ENCODE measurements at regions not wholly inside any gene's neighbourhood (a gene's known extent, or its start where the extent isn't known, plus 50 kb on each side); places are given as distances from the start of the nearest gene placed in this dataset.

DNA sequence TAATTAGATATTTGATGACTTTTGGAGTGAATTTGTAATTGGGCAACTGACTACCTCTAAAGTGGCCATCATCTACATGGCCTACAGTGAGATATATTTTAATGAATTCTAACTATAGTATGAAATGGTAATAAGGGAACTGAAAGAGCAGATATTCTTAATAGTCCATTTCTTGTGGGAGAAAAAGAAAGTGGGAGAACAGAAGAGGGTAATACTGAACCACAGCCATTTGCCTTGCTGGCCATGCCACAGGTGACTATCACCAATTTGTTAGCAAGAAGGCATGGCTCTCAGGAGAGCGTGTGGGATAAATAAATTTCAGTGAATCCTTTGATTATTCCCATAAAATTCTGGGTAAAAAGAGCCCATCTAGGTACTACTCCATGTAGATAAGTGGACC, 1074.0 kb upstream of the MAP3K7 start:
- TF ChIP-seq, protein P1, sequence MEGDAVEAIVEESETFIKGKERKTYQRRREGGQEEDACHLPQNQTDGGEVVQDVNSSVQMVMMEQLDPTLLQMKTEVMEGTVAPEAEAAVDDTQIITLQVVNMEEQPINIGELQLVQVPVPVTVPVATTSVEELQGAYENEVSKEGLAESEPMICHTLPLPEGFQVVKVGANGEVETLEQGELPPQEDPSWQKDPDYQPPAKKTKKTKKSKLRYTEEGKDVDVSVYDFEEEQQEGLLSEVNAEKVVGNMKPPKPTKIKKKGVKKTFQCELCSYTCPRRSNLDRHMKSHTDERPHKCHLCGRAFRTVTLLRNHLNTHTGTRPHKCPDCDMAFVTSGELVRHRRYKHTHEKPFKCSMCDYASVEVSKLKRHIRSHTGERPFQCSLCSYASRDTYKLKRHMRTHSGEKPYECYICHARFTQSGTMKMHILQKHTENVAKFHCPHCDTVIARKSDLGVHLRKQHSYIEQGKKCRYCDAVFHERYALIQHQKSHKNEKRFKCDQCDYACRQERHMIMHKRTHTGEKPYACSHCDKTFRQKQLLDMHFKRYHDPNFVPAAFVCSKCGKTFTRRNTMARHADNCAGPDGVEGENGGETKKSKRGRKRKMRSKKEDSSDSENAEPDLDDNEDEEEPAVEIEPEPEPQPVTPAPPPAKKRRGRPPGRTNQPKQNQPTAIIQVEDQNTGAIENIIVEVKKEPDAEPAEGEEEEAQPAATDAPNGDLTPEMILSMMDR (IDR thresholded peaks at IDR 0.05; ENCODE audit: low read depth, low read length), result no peak
- TF ChIP-seq POLR2A (IDR thresholded peaks at IDR 0.05; ENCODE audit: extremely low read depth, insufficient read length), result no peak
